ENCODE measurements at regions not wholly inside any gene's neighbourhood (a gene's known extent, or its start where the extent isn't known, plus 50 kb on each side); places are given as distances from the start of the nearest gene placed in this dataset.

GRCh38 chr3:107946700-107947099, 144.1 kb downstream of the CD47 start:
- H3K4me3 ChIP-seq (ENCODE audit: low read depth, low read length) = no peak overlapping the region
- H3K9me3 ChIP-seq (ENCODE audit: control insufficient read depth, insufficient read depth, low read length) = no peaks in the 10 kb centered on the region
- no peaks in the 10 kb centered on the region for H3K4me1 ChIP-seq (ENCODE audit: control insufficient read depth, insufficient read depth, low read length)
- H3K27ac ChIP-seq (ENCODE audit: low read depth, low read length) = no peak overlapping the region
- DNase-seq (ENCODE audit: low read depth in 4 of 6, low spot score in 6 of 6) = no peak
- H3K36me3 ChIP-seq (ENCODE audit: control insufficient read depth, insufficient read depth, low read length) = no peaks in the 10 kb centered on the region
- no peaks in the 10 kb centered on the region for H3K27me3 ChIP-seq (ENCODE audit: control insufficient read depth, insufficient read depth, low read length)
- no CpG with 5 or more reads among the region's 1 CpG for WGBS (ENCODE audit: insufficient coverage)

- H3K9me3 ChIP-seq (ENCODE audit: control insufficient read depth, insufficient read depth, low read length) = no peaks in the 10 kb centered on the region
- no peaks in the 10 kb centered on the region for H3K27me3 ChIP-seq (ENCODE audit: control insufficient read depth, insufficient read depth, low read length)
- H3K4me3 ChIP-seq (ENCODE audit: low read depth, low read length) = no peak overlapping the region
- no peaks in the 10 kb centered on the region for H3K4me1 ChIP-seq (ENCODE audit: control insufficient read depth, insufficient read depth, low read length)
- DNase-seq (ENCODE audit: low read depth in 4 of 6, low spot score in 6 of 6) = no peak
- no peaks in the 10 kb centered on the region for H3K36me3 ChIP-seq (ENCODE audit: control insufficient read depth, insufficient read depth, low read length)
- H3K27ac ChIP-seq (ENCODE audit: low read depth, low read length) = no peak overlapping the region
- no CpG with 5 or more reads among the region's 1 CpG for WGBS (ENCODE audit: insufficient coverage)
These were observed 145.3 kb downstream of the CD47 start for GRCh38 chr3:107945417-107946094.

GRCh38 chr3:107943786-107944523, 146.9 kb downstream of the CD47 start:
- H3K9me3 ChIP-seq (ENCODE audit: control insufficient read depth, insufficient read depth, low read length) = no peaks in the 10 kb centered on the region
- DNase-seq (ENCODE audit: low read depth in 4 of 6, low spot score in 6 of 6) = no peak
- H3K4me1 ChIP-seq (ENCODE audit: control insufficient read depth, insufficient read depth, low read length) = no peaks in the 10 kb centered on the region
- no peak overlapping the region for H3K27ac ChIP-seq (ENCODE audit: low read depth, low read length)
- H3K4me3 ChIP-seq (ENCODE audit: low read depth, low read length) = no peak overlapping the region
- H3K27me3 ChIP-seq (ENCODE audit: control insufficient read depth, insufficient read depth, low read length) = no peaks in the 10 kb centered on the region
- 100% methylated on average over 1 of the region's 5 CpGs for WGBS (ENCODE audit: insufficient coverage)
- no peaks in the 10 kb centered on the region for H3K36me3 ChIP-seq (ENCODE audit: control insufficient read depth, insufficient read depth, low read length)

- Histone ChIP-seq H3K27me3 (ENCODE audit: control insufficient read depth, insufficient read depth, low read length) (no peaks in the 10 kb centered on the region), H3K9me3 (ENCODE audit: control insufficient read depth, insufficient read depth, low read length) (no peaks in the 10 kb centered on the region), H3K4me1 (ENCODE audit: control insufficient read depth, insufficient read depth, low read length) (no peaks in the 10 kb centered on the region), H3K27ac (ENCODE audit: low read depth, low read length) (no peak overlapping the region), H3K4me3 (ENCODE audit: low read depth, low read length) (no peak overlapping the region), H3K36me3 (ENCODE audit: control insufficient read depth, insufficient read depth, low read length) (no peaks in the 10 kb centered on the region)
- WGBS (ENCODE audit: insufficient coverage) = 92% methylated on average over 2 of the region's 5 CpGs
- no peak for DNase-seq (ENCODE audit: low read depth in 4 of 6, low spot score in 6 of 6)
These were observed 147.7 kb downstream of the CD47 start for GRCh38 chr3:107942951-107943749.

GRCh38 chr3:107942244-107942643, 148.6 kb downstream of the CD47 start:
- no peak for DNase-seq (ENCODE audit: low read depth in 4 of 6, low spot score in 6 of 6)
- Histone ChIP-seq H3K4me1 (ENCODE audit: control insufficient read depth, insufficient read depth, low read length) (no peaks in the 10 kb centered on the region), H3K36me3 (ENCODE audit: control insufficient read depth, insufficient read depth, low read length) (no peaks in the 10 kb centered on the region), H3K27ac (ENCODE audit: low read depth, low read length) (no peak overlapping the region), H3K9me3 (ENCODE audit: control insufficient read depth, insufficient read depth, low read length) (no peaks in the 10 kb centered on the region), H3K4me3 (ENCODE audit: low read depth, low read length) (no peak overlapping the region), H3K27me3 (ENCODE audit: control insufficient read depth, insufficient read depth, low read length) (no peaks in the 10 kb centered on the region)
- WGBS (ENCODE audit: insufficient coverage) = no CpG with 5 or more reads among the region's 6 CpGs

- Histone ChIP-seq H3K27me3 (ENCODE audit: control insufficient read depth, insufficient read depth, low read length) (no peaks in the 10 kb centered on the region), H3K4me1 (ENCODE audit: control insufficient read depth, insufficient read depth, low read length) (no peaks in the 10 kb centered on the region), H3K27ac (ENCODE audit: low read depth, low read length) (no peak overlapping the region), H3K36me3 (ENCODE audit: control insufficient read depth, insufficient read depth, low read length) (no peaks in the 10 kb centered on the region), H3K4me3 (ENCODE audit: low read depth, low read length) (no peak overlapping the region), H3K9me3 (ENCODE audit: control insufficient read depth, insufficient read depth, low read length) (no peaks in the 10 kb centered on the region)
- 51% methylated on average over 3 of the region's 10 CpGs for WGBS (ENCODE audit: insufficient coverage)
- peak in 1 of 6 donors; percentile 66 for DNase-seq (ENCODE audit: low read depth in 4 of 6, low spot score in 6 of 6)
These were observed 151.0 kb downstream of the CD47 start for GRCh38 chr3:107939691-107940442.

GRCh38 chr3:107938143-107938542, 152.7 kb downstream of the CD47 start:
- Histone ChIP-seq H3K27ac (ENCODE audit: low read depth, low read length) (no peak overlapping the region), H3K9me3 (ENCODE audit: control insufficient read depth, insufficient read depth, low read length) (peaks cover 3% of the 10 kb centered on the region), H3K4me1 (ENCODE audit: control insufficient read depth, insufficient read depth, low read length) (no peaks in the 10 kb centered on the region), H3K36me3 (ENCODE audit: control insufficient read depth, insufficient read depth, low read length) (no peaks in the 10 kb centered on the region), H3K27me3 (ENCODE audit: control insufficient read depth, insufficient read depth, low read length) (no peaks in the 10 kb centered on the region), H3K4me3 (ENCODE audit: low read depth, low read length) (no peak overlapping the region)
- DNase-seq (ENCODE audit: low read depth in 4 of 6, low spot score in 6 of 6) = peak in 2 of 6 donors; percentile 40 to 47

GRCh38 chr3:107934808-107935207, 156.0 kb downstream of the CD47 start:
- DNase-seq (ENCODE audit: low read depth in 4 of 6, low spot score in 6 of 6) = no peak
- whole genome bisulfite sequencing (ENCODE audit: insufficient coverage) = no CpG with 5 or more reads among the region's 4 CpGs
- peaks cover 5% of the 10 kb centered on the region for H3K9me3 ChIP-seq (ENCODE audit: control insufficient read depth, insufficient read depth, low read length)
- no peak overlapping the region for H3K4me3 ChIP-seq (ENCODE audit: low read depth, low read length)
- H3K27me3 ChIP-seq (ENCODE audit: control insufficient read depth, insufficient read depth, low read length) = no peaks in the 10 kb centered on the region
- H3K27ac ChIP-seq (ENCODE audit: low read depth, low read length) = no peak overlapping the region
- no peaks in the 10 kb centered on the region for H3K4me1 ChIP-seq (ENCODE audit: control insufficient read depth, insufficient read depth, low read length)
- H3K36me3 ChIP-seq (ENCODE audit: control insufficient read depth, insufficient read depth, low read length) = no peaks in the 10 kb centered on the region

- DNase-seq (ENCODE audit: low read depth in 4 of 6, low spot score in 6 of 6) = no peak
- Histone ChIP-seq H3K9me3 (ENCODE audit: control insufficient read depth, insufficient read depth, low read length) (peaks cover 5% of the 10 kb centered on the region), H3K4me1 (ENCODE audit: control insufficient read depth, insufficient read depth, low read length) (no peaks in the 10 kb centered on the region), H3K27ac (ENCODE audit: low read depth, low read length) (no peak overlapping the region), H3K36me3 (ENCODE audit: control insufficient read depth, insufficient read depth, low read length) (no peaks in the 10 kb centered on the region), H3K4me3 (ENCODE audit: low read depth, low read length) (no peak overlapping the region), H3K27me3 (ENCODE audit: control insufficient read depth, insufficient read depth, low read length) (no peaks in the 10 kb centered on the region)
- WGBS (ENCODE audit: insufficient coverage) = no CpG with 5 or more reads among the region's 2 CpGs
These were observed 157.4 kb downstream of the CD47 start for GRCh38 chr3:107933450-107933849.

Measured in spinal cord (tissue), 9 donors.